ENCODE measurements at regions not wholly inside any gene's neighbourhood (a gene's known extent, or its start where the extent isn't known, plus 50 kb on each side); places are given as distances from the start of the nearest gene placed in this dataset.

GRCh38 chr5:116865651-116866050 lies 291.0 kb upstream of the SEMA6A start:
- TF ChIP-seq CTCF (IDR thresholded peaks at IDR 0.05) (no peak), ZFX (IDR thresholded peaks at IDR 0.05; ENCODE audit: borderline replicate concordance) (no peak)

All from 22Rv1 (cell line).